ENCODE measurements at regions not wholly inside any gene's neighbourhood (a gene's known extent, or its start where the extent isn't known, plus 50 kb on each side); places are given as distances from the start of the nearest gene placed in this dataset.
"Not testable (repeated sequence)": the region's sequence is repeated elsewhere in the genome, so short reads cannot be mapped to it uniquely, and the experiment has no call there.

- DNase-seq (ENCODE audit: extremely low read depth in 1 of 11, low read depth in 9 of 11, low spot score in 4 of 11), result no peak
These were observed 105.0 kb downstream of the TNFAIP2 start for GRCh38 chr14:103228076-103228806.

- DNase-seq (ENCODE audit: extremely low read depth in 1 of 11, low read depth in 9 of 11, low spot score in 4 of 11), result no peak
These were observed 105.2 kb upstream of the EIF5 start for GRCh38 chr14:103228866-103229265.

- no peak for DNase-seq (ENCODE audit: extremely low read depth in 1 of 11, low read depth in 9 of 11, low spot score in 4 of 11)
These were observed 104.0 kb upstream of the EIF5 start for GRCh38 chr14:103230021-103230420.

- DNase-seq (ENCODE audit: extremely low read depth in 1 of 11, low read depth in 9 of 11, low spot score in 4 of 11), result no peak
These were observed 103.2 kb upstream of the EIF5 start for GRCh38 chr14:103230658-103231334.

GRCh38 chr14:103231376-103232019 is 102.5 kb upstream of the EIF5 start:
- no peak for DNase-seq (ENCODE audit: extremely low read depth in 1 of 11, low read depth in 9 of 11, low spot score in 4 of 11)

- no peak for DNase-seq (ENCODE audit: extremely low read depth in 1 of 11, low read depth in 9 of 11, low spot score in 4 of 11)
These were observed 101.8 kb upstream of the EIF5 start for GRCh38 chr14:103232031-103232808.

GRCh38 chr14:103232831-103233319 is 101.2 kb upstream of the EIF5 start:
- no peak for DNase-seq (ENCODE audit: extremely low read depth in 1 of 11, low read depth in 9 of 11, low spot score in 4 of 11)

GRCh38 chr14:103233328-103233727 is 100.7 kb upstream of the EIF5 start:
- no peak for DNase-seq (ENCODE audit: extremely low read depth in 1 of 11, low read depth in 9 of 11, low spot score in 4 of 11)

- DNase-seq (ENCODE audit: extremely low read depth in 1 of 11, low read depth in 9 of 11, low spot score in 4 of 11), result not testable (repeated sequence)
These were observed 99.2 kb upstream of the EIF5 start for GRCh38 chr14:103234826-103235225.

GRCh38 chr14:103235506-103235905 is 98.5 kb upstream of the EIF5 start:
- not testable (repeated sequence) for DNase-seq (ENCODE audit: extremely low read depth in 1 of 11, low read depth in 9 of 11, low spot score in 4 of 11)

- DNase-seq (ENCODE audit: extremely low read depth in 1 of 11, low read depth in 9 of 11, low spot score in 4 of 11), result no peak
These were observed 94.3 kb upstream of the EIF5 start for GRCh38 chr14:103239751-103240150.

- no peak for DNase-seq (ENCODE audit: extremely low read depth in 1 of 11, low read depth in 9 of 11, low spot score in 4 of 11)
These were observed 92.5 kb upstream of the EIF5 start for GRCh38 chr14:103241531-103241930.

GRCh38 chr14:103243764-103244737 is 90.0 kb upstream of the EIF5 start:
- no peak for DNase-seq (ENCODE audit: extremely low read depth in 1 of 11, low read depth in 9 of 11, low spot score in 4 of 11)

- DNase-seq (ENCODE audit: extremely low read depth in 1 of 11, low read depth in 9 of 11, low spot score in 4 of 11), result not testable (repeated sequence)
These were observed 88.4 kb upstream of the EIF5 start for GRCh38 chr14:103245624-103246031.

- no peak for DNase-seq (ENCODE audit: extremely low read depth in 1 of 11, low read depth in 9 of 11, low spot score in 4 of 11)
These were observed 88.0 kb upstream of the EIF5 start for GRCh38 chr14:103246070-103246469.

- no peak for DNase-seq (ENCODE audit: extremely low read depth in 1 of 11, low read depth in 9 of 11, low spot score in 4 of 11)
These were observed 86.8 kb upstream of the EIF5 start for GRCh38 chr14:103247169-103247606.

GRCh38 chr14:103250181-103250580 is 83.9 kb upstream of the EIF5 start:
- DNase-seq (ENCODE audit: extremely low read depth in 1 of 11, low read depth in 9 of 11, low spot score in 4 of 11), result no peak

GRCh38 chr14:103250874-103251273 is 83.2 kb upstream of the EIF5 start:
- DNase-seq (ENCODE audit: extremely low read depth in 1 of 11, low read depth in 9 of 11, low spot score in 4 of 11), result no peak
